ENCODE measurements at regions not wholly inside any gene's neighbourhood (a gene's known extent, or its start where the extent isn't known, plus 50 kb on each side); places are given as distances from the start of the nearest gene placed in this dataset.
"Not testable (repeated sequence)": the region's sequence is repeated elsewhere in the genome, so short reads cannot be mapped to it uniquely, and the experiment has no call there.

- DNase-seq: no peak
Observed at GRCh38 chr6:169099411-169100202, 154.0 kb downstream of the THBS2 start.

GRCh38 chr6:169098651-169099050, 155.0 kb downstream of the THBS2 start:
- DNase-seq: not testable (repeated sequence)

- no peak for DNase-seq
Observed at GRCh38 chr6:169098116-169098515, 155.5 kb downstream of the THBS2 start.

GRCh38 chr6:169097381-169097959, 156.2 kb downstream of the THBS2 start:
- no peak for DNase-seq

- no peak for DNase-seq
Observed at GRCh38 chr6:169096388-169096787, 157.3 kb downstream of the THBS2 start.

- DNase-seq: no peak
Observed at GRCh38 chr6:169095153-169095552, 158.5 kb downstream of the THBS2 start.

GRCh38 chr6:169094552-169094950, 159.1 kb downstream of the THBS2 start:
- no peak for DNase-seq

GRCh38 chr6:169093770-169094551, 159.7 kb downstream of the THBS2 start:
- no peak for DNase-seq

- DNase-seq: no peak
Observed at GRCh38 chr6:169093066-169093723, 160.5 kb downstream of the THBS2 start.

- DNase-seq: no peak
Observed at GRCh38 chr6:169092375-169092774, 161.3 kb downstream of the THBS2 start.

- not testable (repeated sequence) for DNase-seq
Observed at GRCh38 chr6:169090514-169091127, 163.0 kb downstream of the THBS2 start.

- no peak for DNase-seq
Observed at GRCh38 chr6:169088762-169089161, 164.9 kb downstream of the THBS2 start.

- DNase-seq: no peak
Observed at GRCh38 chr6:169087443-169088041, 166.1 kb downstream of the THBS2 start.

GRCh38 chr6:169086616-169087015, 167.0 kb downstream of the THBS2 start:
- not testable (repeated sequence) for DNase-seq

- no peak for DNase-seq
Observed at GRCh38 chr6:169086020-169086419, 167.6 kb downstream of the THBS2 start.

GRCh38 chr6:169085466-169085865, 168.2 kb downstream of the THBS2 start:
- DNase-seq: no peak

- DNase-seq: not testable (repeated sequence)
Observed at GRCh38 chr6:169084557-169084956, 169.1 kb downstream of the THBS2 start.

- DNase-seq: no peak
Observed at GRCh38 chr6:169084067-169084466, 169.6 kb downstream of the THBS2 start.

GRCh38 chr6:169083508-169083874, 170.2 kb downstream of the THBS2 start:
- DNase-seq: no peak

- no peak for DNase-seq
Observed at GRCh38 chr6:169082817-169083507, 170.7 kb downstream of the THBS2 start.

- no peak for DNase-seq
Observed at GRCh38 chr6:169082093-169082492, 171.6 kb downstream of the THBS2 start.

- no peak for DNase-seq
Observed at GRCh38 chr6:169081248-169081647, 172.4 kb downstream of the THBS2 start.
